LHCN-M2 (cell line): ENCODE measurements at regions not wholly inside any gene's neighbourhood (a gene's known extent, or its start where the extent isn't known, plus 50 kb on each side); places are given as distances from the start of the nearest gene placed in this dataset.

Experiments
- DNase-seq: peaks from one replicate; pipeline ENCODE4 v3.0.0-alpha.2; 2012; ENCODE audit warnings: low read depth

DNA sequence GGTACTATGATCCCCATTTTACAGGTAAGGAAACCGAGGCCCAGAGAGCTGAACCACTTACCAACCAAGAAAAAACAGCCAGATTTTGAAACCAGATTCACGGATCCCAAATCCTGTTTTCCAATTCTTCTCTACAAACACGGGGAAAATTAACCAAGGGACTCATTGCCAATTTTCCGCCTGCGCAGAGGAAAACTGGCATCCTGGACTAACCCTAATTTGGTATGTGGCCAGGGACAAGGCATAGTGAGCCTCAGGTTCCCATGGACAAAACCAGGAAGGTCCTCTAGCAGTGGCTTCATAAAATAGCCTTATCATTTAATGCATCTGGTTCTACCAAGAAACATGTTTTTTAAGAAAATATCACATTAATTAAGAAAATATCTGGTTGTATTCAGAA, 517.3 kb downstream of the MED13L start:
- DNase-seq = no peak

DNA sequence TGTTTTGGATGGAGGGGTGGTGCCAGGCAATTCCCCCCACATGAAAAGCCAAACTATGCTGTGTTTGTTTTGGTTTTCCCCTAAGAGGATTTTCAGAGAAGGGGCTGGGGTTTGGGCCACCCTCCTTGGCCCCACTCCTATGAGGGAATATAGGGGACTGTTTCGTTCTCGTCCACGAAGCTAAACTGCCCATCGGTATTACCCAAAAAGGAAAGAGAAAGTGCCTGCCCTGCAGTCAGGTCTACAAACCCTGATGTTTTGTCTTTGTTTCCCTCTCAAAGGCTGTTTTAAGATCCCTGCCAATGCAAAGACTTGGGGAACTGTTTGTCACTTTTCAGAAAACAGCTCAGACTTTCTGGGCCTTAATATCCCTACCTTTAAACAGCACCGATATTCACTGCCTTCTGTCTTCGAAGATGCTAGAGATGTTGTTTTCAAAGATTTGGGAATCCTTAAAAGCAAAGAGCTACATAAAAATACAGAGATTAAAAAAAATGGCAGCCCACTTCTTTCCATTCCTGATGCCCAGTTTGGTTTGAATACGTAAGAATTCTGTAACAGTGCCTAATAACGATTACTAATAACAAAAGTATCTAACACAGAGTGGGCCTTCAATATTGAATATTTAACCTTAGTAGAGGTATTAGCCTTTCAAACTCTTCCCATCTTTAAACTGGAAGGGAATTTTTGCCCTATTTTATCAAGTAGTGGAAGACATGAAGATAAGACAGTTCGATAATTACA, 518.4 kb downstream of the MED13L start:
- no peak for DNase-seq

- no peak for DNase-seq
These were observed 519.3 kb downstream of the MED13L start for GRCh38 chr12:115758183-115758582.

DNA sequence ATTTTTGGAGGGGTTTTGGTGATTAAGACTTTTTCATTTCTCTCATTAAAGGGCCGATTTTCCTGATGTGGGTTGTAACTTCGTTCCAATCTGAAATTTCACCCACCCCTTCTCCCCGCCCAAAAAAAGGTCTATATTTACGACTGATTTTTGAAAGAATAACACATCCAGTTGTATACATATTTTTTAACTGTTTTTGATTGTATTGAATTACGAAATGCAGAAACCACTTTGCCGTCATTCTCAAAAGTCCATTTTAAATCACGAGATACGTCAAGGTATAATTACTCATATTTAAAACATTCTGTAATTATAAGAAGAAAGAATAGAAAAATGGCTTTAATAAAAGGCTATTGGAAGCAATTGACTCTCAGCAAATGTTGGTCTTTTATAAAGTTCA, 520.7 kb downstream of the MED13L start:
- no peak for DNase-seq

DNA sequence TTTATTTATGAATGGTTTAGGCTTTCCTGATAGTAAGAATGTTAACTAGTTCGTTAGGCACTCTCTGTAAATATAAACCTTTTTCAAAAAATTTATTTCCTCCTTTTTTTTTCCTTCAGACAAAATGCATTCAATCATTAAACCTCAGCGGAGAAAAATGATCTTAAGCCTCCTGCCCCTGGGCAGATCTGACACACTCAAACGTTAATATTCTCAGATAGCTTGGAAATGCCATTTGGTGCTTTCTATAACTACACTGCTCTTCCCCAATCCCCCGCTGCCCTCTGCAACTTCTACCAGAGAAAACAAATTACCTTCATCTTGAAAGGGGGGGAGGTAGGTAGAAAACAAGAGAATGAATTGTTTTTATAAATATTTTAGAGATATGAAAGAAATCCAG, 521.2 kb downstream of the MED13L start:
- DNase-seq = no peak

GRCh38 chr12:115755725-115756085, 521.8 kb downstream of the MED13L start:
- DNase-seq = no peak

GRCh38 chr12:115755061-115755724, 522.3 kb downstream of the MED13L start:
- no peak for DNase-seq

DNA sequence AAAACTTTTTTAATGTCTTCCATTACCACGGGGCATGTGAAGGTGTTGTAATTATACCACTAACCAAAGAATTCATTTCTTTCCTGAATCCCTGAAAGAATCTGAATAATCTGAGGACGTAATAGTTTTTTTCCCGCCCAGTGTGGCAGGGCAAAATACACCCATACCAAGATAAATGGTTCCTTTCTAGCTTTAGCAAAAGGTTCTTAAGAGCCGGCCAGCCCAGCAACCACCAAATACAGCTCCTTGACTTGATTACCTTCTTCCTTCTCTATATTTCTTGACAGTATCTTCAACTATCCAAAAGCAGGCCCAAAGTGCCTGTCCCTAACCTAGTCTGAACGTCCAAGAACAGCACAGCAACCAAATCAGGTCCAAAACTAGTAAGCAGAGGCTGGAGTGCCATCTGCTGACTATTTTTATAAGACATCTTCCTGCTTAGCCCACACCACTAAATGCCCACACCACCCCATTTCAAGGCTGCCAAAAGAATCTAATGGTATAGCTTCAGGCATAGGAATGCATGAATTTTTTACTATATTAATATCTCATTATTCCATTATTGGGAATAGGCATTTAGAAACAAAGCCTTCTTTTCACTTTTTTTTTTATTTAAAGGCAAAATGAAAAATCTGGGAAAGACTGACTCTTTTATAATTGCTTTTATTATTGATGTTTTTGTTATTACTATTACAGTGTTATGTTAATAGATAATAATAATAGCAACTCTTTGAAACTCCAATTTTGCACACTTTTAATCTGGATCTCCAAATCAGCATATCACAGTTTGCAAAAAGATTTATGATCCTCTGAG, 524.4 kb downstream of the MED13L start:
- DNase-seq = peak; percentile 41

DNA sequence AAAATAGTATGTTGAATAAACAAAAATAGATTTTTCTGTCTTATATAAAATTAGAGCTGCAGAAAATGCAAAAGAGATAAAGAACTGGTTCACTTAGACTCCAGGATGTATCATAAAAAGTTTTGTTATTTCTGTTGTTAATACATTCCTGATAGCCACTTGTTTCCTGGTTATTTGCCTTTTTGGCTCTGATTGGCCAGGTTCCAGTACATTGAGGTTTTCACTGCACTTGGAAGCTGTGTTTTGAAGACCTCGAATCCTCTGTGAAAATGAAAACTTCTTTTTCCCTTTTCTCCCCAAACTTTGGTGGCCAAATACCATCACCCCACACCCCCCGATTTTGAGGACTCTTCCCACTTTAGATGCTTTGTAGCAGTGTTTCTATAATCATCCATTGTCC, 525.3 kb downstream of the MED13L start:
- DNase-seq = no peak

DNA sequence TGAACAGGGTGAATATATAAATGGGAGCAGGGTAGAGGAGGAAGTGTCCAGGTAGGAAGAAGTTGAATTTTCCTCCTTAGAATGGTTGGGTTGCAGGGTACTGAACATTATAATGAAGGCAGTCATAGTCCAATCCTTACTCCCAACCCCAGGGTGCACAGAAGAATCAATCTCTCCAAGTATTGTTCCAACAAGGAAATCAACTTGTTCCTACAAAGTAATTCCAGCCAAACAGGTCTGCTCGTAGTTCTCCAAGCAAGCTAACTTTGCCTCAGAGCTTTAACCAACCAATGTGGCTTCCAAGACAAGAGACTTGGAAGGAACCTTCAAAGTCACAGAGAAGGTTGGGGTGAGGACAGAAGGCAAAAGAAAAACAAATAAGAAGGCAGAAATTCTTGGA, 527.2 kb downstream of the MED13L start:
- no peak for DNase-seq

DNA sequence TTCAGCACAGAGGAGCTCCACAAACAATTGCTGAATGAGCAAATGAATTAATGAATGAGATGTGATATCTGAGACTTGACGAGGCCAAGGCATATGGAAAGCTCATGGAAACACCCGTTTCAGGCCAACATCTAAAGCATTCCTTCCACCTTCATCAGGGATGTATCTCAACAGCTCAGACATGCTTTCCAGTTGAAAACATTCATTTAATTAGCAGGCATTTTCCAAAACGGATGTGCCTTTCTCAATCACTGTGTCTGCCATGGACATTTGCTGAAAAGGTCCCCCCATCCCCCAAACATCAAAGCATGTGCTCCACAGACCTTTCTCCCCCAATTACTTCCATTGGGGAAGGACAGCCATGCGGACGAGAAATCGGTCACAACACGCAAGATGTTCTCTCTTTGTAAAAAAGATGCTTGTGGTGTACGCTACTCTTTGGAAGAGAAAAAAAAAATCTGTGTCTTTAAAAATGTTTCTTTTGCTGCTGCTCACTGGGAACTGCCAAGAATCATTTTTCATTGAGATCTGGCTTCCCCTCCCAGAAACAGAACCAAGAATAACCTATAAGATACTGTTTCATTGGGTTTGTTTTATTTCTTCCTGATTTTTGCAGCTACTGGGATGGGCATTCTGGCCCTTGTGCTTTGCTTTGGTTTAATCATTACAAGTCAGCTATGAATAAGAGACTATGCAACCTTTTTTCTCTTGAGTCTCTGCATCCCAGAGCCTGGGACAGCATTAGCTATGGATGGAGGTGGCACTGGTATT, 528.2 kb downstream of the MED13L start:
- no peak for DNase-seq

- DNase-seq = no peak
These were observed 536.8 kb downstream of the MED13L start for GRCh38 chr12:115740586-115741155.

GRCh38 chr12:115737895-115738294, 539.6 kb downstream of the MED13L start:
- DNase-seq = no peak

- DNase-seq = no peak
These were observed 541.1 kb downstream of the MED13L start for GRCh38 chr12:115736360-115736759.

DNA sequence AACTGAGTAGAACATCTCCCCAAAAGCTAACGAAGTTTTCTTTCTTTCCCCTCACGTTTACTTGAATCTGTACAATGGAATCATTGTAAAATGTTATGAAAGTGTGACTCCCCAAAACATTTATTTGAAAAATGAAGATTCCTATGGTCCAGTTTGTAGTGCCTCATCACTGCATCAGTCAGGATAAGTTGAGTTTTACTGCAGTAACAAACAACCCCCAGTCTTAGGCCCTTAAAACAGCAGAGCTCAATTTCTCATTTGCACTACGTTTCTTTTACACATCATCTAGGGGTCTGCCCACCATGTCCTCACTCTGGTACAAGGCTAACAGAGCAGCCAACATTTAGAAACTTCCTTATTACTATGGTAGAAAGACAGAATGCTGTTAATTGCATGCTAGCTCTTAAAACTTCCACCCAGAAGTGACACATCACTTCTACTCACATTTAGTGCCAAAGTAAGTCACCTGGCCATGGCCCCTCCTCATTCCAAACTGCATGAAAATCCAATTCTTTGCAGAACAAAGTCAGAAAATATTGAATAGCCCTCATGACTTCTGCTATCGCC, 546.4 kb downstream of the MED13L start:
- no peak for DNase-seq

DNA sequence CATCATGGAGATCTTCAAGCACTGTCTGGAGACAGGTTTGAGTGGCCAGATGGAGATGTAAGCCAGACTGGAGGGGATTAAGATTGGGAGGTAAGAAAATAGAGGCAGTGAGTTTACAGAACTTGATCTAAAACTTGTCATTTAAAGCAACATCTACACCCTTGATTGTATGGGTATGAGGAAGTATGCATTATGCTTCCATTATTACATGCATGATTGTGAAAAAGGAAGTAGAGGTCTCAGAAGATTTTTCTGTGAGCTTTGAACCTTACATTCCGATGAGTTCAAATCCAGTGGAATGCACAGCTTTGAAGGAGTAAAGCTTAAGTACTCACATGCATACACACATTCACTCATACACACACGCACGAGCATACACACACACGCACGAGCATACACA, 550.8 kb downstream of the MED13L start:
- DNase-seq = no peak

GRCh38 chr12:115722181-115722580, 555.3 kb downstream of the MED13L start:
- no peak for DNase-seq

- DNase-seq = no peak
These were observed 560.9 kb downstream of the MED13L start for GRCh38 chr12:115716551-115716950.

GRCh38 chr12:115712676-115713075, 564.8 kb downstream of the MED13L start:
- no peak for DNase-seq

DNA sequence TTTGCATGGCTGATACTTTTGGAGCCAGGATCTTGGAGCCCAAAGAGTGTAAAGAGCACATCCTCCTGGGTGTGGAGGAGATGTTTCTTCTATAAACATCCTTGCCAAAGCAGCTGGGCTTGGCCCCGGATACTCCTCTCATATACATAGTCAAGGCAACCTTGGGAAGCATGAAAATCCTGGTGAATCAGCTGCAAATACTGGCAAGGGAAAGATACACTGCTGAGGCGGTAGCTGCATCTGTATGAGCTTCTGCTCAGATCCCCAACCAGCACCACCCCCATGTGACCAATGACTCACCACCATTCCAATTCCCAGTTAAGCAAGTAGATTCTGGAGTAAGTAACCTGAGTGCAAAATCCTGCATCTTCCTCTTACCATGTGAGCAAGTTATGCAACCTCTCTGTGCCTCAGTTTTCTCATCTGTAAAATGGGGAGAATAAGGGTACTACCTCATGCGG, 567.4 kb downstream of the MED13L start:
- DNase-seq = no peak

DNA sequence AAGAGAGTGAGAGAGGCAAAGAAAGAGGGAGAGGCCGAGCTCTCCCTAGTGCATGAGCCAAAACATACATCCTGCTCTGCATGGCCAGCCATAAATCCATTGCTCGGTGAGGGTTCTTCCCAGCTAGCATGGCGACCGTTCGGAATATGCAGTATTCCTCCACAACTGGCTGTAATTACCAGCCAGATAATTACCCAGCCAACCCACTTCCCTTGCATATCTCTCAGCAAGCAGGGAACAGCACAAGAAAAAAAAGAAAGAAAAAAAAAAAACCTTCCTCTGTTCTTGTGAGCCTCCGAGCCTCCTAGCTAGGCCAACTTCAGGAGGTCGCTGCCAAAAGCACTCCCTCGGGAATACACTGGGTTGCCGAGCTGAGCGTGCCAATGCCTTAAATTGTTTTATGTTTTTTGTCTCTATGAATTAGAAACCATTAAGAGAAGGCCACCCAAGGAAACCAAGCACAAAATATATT, 567.9 kb downstream of the MED13L start:
- DNase-seq = no peak
